ENCODE measurements at regions not wholly inside any gene's neighbourhood (a gene's known extent, or its start where the extent isn't known, plus 50 kb on each side); places are given as distances from the start of the nearest gene placed in this dataset.

DNA sequence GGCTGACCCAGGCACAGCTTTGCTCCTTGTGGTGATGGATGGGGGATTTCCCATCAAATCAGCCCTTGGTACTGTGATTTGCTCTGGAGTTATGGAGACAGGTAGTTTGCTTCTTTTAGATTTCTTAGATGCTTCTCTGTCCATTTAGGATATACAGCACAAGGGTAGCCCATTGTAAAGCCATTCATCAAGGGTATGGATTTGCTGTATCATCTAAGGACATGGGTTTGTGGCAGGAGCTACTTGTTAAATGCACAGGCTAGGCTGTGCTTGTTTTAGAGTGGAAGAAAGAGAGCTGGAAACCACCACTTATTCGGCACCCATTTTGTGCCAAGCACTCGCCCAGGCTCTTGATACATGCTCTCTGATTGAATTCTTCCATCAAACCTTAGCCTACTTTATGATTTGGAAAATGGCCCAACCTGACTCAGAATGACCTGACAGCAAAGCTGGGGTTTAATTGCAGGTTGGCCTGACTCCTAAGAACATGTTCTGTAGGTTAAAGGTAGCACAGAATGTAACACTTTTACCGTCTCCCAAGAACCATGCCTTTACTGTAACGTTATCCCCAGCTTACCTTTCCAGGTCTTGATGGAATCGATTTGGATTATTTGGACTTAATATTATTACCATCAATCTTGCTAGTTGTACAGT lies 168.0 kb downstream of the SNX10 start:
- no peak for FAIRE-seq

DNA sequence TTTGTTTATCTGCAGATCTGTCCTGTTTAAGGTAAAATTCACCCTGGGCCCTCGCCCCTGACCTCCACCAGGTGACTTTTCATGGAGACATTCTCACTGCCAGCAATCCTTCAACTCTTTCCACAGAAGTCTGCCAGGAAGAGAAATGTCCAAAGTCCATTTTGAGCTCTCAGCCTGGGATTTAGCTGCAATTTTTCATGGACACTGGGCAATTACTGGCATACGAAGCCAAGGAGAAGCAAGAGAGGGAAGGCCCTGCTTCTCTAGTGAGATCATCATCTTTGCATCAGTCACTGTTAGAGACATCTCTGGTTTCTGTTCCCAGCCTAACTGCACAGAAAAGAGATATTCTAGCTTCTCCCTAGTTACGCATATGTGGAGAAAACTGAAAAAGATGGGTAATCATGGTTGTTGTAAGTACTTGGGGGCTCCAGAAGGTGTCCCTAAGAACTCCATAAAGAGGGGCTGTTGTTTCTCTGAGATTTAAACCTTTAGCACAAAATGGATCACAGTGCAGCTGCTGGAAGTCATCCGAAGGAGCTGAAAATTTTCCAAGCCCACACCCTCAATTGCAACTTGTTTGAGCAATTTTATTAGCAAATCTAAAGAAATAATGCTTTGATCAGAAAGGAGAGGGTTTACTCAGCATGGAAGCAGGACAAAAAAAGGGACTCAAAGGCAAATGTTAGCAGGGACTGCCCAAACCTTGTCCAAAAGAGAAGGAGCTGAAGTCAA lies 168.9 kb downstream of the SNX10 start:
- no peak for FAIRE-seq

DNA sequence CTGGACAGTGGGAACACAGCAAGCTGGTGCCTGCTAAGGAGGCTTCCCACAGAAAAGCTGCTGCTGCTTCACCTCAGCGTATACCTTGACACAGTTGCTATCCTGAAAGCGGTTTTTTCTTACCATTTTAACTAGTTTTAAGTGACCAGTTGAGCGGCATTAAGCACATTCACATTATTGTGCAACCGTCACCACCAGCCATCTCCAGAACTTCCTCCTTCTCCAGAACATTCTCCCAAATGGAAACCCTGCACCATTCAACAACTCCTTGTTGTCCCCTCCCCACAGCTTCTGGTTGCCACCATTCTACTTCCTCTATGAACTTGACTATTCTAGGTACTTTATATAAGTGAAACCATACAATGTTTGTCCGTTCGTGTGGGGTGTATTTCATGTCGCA lies 169.9 kb downstream of the SNX10 start:
- no peak for FAIRE-seq

DNA sequence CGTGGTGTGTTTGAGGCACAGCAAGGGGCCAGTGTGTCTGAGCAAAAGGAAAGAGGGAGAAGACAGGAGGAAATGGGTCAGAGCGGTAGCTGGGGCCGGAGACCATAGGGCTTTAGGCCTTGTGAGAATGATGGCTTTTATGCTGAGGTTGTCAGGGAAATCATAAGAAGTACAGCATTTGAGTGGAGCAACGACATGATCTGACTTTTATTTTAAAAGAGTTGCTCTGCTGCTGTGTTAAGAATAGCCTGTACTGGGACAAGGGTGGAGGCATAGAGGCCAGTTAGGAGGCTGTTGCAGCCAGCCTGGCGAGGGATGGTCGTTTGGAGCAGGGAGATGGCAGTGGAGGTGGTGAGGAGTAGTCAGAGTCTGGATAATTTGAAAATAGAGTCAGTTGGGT lies 174.3 kb downstream of the SNX10 start:
- FAIRE-seq: no peak

DNA sequence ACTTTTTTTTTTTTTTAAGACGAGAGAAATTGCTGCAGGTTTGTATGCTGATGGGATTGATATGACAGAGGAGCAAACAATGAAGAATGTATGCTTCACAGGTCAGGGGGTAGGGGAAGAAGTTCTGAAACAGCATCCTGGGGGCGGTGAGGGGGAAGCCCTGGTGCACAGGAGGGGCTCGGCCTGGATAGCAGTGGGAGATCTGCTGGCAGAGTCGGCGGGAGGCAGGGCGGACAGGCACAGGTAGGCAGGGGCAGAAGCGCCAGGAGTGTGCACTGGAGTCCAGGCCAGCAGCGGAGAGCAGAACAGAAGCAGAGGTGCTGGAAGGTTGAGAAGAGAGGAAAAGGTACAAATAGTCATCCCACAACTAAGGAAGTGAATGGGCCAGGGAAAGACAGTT lies 175.4 kb downstream of the SNX10 start:
- FAIRE-seq: no peak

DNA sequence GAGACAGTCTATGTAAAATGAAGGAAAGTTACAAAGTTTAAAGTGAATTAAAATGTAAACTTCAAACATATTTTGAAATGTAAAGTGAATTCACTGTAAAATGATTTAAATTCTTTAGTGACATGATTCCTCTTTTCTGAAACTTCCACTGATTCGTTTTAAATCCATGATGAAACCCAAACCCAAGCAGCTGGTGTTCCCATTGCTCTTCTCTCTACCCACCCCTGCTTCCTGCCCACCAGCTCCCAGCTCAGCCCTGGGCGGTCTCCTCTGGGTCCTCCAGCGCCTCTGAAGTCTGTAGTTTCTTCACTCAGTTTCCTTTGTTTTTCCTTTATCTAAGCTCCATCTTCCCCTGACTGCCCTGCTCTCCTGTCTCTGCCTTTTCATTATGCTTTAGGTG lies 175.9 kb downstream of the SNX10 start:
- FAIRE-seq: no peak

DNA sequence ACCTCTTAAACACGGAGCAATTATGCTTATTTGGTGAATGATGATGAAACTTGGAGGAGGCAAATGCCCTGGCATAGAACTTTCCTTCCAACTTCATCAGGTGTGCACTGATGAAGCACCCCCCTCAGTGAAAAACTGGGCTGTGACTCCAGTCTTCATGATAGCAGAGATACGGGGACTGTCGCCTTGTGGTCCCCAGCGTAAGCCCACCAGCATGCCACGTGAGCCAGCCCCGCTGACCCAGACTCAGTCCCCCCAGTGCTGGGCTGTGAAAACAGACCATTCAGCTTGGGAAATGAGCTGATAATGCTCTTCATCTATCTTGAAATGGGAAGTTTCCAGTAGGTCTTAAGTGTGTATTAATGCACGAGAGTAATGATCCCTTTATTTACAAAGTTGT lies 177.0 kb downstream of the SNX10 start:
- no peak for FAIRE-seq

DNA sequence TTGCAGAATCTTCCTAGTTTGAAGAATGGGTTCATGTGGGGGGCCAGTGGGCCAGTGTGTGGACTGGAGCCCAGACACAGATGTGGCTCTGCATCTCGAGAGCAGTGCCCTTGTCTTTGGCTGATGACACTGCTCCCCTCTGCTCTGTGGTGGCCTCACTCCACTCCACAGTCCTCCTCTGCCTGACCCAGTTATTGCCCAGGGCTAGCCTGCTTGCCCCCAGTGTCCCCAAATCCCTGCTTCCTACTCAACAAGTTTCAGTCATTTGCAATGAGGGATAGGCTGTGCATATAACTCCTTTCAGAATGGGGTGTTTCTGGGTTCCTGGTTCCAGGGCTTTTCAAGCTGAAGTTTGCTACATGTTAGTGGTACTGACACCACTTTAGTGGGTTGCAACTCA lies 177.5 kb downstream of the SNX10 start:
- no peak for FAIRE-seq

DNA sequence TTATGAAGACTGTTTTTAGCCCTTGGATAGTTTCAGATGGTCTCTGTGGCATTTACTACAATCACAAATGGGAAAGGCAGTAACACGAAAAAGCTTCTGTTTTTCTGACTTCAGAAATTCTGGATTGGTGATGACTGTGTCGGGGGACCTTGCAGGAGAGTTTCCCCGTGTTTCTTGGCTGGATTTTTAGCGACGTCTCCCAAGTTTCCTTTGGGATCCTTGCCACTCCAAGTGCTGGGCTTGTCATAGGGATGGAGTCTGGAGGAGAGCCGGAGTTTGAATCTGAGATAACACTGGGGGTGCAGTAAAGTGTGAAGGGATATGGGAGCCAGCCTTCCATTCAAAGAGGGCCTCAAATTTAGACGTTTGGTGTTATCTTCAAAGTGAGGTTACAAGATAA lies 179.0 kb downstream of the SNX10 start:
- FAIRE-seq: no peak

DNA sequence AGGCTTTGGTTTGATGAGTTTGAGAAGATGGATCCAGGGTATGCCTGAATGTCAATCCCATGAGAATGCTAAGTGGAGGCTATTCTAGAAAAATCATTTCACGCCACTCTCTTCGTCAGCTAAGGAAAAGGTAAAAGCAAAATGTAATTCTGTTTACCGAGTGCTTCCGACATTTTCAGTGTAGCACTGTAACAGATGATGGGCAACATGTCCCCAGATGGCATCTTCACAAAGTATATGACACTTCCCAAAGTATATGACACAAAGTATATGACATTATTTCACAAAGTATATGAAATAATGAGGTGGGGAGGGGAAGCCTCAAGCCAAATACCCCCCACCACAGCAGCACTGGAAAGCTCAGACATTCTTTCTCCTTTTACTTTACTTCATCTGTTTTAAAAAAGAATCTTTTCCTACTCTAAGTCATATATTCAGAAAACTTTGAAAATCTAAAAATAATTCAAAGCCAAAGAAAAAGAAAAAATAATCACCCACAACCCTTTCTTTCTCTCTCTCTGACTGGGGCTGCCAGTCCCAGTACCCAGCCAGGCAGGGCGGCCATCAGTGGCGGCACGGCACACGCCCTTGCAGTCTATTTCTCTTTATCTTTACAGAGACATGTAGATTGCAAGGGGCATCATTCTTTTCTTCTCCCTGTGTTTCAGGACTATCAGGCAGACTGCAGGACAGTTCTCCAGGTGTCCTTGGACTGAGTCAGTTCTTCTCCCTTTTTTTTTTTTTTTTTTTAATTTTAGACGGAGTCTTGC lies 179.8 kb downstream of the SNX10 start:
- FAIRE-seq: no peak

DNA sequence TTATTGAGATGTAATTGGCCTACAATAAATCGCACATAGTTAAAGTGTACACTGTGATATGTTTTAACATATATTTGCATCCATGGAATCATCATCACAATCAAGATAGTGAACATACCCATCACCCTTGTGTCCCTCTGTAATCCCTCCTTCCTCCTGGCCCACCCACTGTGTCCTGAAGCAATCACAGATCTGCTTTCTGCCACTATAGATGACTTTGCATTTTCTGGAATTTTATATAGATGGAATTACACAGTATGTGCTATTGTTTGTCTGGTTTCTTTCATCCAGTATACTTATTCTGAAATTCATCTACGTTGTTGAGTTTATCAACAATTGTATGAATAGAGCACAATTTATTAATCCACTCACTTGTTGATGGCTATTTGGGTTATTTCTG lies 181.3 kb downstream of the SNX10 start:
- no peak for FAIRE-seq

DNA sequence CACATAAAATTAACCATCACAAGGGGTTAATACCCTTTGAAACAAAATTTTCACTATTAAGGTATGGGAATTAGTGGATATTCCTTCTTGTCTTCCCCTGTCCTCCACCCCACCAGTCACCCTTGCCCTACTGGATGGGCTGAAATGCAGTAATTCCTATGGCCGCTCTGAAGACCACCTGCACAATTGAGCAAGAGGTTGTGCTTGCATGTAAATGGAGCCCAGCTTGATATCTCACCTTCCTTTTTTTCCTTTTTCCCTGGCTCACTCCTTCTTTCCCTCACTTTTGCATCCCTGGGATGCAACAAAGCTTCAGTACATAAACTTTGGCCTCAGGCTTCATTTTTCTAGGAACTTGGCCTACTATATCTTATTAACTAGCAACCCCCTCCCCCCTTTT lies 184.6 kb downstream of the SNX10 start:
- FAIRE-seq: no peak

DNA sequence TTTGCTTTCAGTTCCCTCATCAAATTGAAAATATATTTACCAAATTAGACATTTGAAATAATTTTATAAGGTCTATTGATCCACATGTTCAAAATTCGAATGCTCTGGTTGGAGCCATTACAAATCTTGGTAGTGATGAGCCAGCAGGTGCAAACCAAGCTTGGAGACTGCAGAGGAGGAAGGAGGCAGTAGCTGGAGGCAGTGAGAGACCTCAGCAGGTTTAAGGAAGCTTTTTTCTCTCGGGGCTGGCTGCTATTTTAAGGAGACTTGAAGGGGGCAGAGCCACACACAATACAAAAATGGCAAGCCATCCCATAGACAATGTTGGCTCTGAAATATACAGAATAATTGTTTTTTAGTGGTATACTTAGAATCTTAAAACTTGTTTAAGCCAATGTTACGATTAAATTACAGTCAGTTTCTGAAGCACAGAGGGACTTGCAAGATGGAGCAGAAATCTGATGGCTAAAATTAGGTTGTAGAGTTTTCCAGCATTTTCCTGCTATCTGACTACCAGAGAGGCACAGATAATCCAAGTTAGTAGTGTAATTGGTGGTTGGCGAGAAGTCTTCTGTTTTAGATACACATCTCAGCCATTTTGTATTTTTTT lies 185.8 kb downstream of the SNX10 start:
- FAIRE-seq: no peak

DNA sequence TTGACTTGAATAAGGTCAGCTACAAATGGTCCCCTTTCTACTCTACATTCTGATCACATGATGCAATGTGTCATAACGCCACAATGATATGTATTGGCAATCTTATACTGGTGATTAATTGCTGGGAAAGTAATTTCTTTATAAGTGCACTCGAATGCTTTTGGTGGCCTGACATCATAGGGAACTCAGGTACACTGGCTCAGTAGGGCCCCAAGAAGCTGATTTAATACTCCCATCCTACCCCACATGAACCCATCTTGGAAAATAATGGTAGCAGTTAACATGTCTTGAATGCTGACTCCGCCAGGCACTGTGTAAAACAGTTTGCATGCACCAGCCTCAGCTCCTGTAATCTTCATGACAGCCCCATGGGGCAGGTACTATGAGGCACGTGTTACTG lies 186.9 kb downstream of the SNX10 start:
- no peak for FAIRE-seq

DNA sequence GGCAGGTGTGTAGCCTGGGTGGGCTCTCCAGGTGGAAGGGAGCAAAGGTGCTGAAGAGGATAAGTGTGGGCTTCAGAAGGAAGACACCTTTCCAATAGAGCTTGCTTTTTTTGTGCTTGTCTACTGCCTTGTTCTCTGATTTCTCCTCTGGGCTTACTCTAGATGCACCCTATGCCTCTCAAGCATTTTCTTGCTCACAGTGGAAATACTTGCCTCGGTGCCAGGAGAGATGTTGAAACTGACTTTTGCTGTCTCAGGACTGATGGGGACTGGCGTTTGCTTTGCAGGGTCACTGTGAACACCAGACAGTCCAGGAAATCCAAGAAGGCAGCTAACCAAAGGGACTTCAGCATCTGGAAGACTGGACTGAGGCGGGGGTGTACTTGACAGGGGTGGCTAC lies 187.9 kb downstream of the SNX10 start:
- no peak for FAIRE-seq

DNA sequence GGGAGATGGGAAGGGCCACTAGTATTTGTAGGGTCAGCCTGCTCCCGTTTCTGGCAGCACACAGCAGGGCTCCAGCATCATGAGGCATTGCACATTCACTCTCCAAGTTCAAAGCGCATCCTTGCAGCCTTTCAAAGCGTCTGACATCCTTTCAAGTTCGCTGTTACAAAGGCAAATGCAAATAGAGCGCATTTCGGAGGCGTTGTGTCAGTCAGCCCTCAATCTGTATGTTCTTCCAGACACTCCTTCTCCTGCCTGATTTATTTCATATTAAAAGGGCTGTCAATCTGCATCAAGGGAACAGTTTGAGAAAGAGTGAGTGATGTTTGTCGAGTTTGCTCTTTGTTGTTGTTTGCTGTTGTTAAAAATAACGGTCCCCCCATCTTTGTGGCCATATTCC lies 188.5 kb downstream of the SNX10 start:
- no peak for FAIRE-seq

DNA sequence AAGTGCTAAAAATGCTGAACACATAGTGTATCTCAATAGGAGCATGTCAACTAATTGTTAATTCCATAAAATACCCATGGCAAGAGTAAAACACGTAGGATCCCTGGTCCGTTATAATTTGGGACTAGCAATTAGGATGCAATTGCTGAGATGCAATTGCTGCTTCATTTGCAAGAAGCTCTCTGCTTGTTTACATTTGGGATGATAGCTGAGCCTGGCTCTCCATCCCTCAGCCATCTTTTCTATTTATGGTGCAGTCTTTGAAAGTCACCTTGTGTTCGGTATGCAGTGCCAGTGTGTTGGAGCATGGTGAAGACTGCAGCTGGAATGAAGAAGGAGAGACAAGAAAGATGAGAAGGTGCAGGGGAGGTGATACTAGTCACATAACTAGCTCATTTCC lies 191.3 kb downstream of the SNX10 start:
- no peak for FAIRE-seq

DNA sequence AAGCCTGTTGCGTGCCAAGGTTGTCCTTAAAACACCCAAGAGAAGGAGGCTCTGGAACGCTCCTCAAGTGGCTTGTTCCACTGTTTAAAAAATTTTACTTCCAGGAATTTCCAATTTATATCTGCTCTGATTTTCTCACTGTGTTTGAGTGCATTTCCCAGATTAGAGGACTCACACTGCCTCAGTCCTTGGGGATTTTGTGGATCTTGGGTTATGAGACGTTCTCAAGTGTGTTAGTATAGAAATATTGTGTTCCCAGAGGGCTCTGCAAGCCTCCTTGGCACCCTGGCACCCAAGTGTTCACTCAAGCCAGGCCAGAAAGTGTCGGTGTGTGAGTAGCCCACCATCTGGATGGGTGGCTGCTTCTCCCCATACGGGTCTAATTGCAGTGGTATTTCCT lies 192.2 kb downstream of the SNX10 start:
- no peak for FAIRE-seq

DNA sequence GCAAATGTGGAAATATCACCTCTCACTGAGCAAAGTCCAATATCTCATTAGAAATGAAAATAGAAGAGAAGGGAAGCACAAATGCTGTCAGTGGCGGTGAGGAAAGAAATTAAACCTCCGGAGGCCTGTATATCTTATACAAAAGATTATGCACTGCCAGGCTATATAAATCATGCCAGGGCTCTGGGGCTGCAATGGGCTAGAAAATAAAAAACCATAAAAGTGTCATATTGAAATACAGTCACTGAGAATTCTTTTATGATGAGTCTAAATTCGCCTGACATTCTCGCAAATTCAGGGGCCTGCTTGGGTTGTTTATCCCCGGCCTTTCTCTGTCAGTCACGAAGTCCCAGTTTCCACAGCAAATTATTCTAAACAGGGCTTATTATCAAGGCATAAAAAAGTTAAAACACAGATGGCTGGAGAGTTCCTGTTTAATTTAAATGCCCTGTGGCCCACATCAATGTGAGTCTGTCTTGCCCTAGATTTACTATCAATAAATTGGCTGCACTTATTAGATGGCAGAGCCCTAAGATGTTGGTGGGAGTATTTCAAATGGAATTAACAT lies 193.8 kb downstream of the SNX10 start:
- FAIRE-seq: no peak

DNA sequence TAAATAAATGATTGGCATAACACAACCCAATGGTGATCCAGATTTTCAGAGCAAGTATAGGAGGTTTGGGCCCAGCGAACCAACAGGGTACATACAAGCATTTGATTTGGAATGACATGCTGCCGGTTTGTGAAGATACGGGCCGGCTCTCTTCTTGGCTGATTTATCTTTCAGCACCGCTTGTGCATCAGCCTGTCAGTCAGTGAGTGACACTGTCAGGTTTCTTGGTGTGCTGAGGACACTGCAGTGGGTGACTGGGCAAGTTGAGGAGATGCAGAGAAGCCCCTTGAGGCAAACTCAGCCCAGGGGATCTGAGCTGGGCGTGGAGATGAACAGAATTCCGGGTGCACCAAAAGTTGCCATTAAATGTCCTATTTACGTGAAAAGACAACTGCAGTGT lies 194.5 kb downstream of the SNX10 start:
- no peak for FAIRE-seq

DNA sequence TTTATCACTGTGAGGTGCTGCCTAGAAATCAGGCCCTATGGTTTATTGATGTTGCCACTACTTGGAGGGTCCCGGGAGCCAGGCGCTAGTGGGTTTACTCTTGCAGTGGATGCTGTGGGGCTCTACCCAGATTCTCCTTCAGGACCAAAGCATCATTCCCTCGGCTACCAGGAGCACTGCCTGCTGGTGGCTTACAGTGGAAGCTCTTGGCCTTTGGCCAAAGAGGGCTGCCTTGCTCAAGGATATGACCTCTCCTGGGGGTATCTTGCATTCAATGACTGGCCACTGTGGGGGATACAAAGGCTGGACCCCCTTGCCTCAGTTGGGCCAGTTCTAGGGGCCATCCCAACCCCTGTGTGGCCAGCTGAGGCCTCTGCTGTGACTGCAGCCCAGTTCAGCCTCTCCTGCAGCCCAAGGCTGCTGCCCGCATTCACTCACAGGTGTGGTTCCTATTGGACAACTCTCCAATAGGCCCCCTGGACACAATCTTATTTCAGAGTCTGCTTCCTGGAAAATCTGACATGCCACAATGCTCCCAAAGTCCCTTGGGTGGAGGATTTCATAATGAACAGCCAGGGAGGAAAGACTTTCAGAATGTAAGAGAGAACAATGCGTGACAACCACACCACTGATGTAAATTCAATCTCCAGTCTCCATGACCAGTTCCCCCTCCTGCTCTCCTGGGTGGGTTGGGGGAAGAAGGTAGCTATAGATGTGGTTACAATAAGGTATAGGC lies 196.3 kb downstream of the SNX10 start:
- no peak for FAIRE-seq

DNA sequence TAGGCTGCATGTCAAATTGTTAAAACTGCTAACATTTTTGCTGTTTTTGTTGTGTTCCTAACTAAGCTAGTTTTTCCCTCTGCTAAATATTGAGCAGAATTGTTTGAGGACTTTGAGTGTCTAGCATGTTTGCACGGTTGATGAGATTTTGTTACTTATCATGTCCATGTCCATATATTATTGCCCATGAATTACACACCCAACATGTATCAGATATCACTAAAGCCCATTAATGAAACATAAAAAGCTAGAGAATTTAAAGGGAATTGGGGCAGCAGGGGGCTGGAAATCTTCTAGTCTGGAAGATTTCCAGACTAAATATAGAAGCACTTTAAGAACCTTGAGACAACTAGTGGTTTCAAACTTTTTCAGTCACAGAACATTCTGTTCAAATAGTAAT lies 197.7 kb downstream of the SNX10 start:
- FAIRE-seq: no peak

Measured in TTC549 (cell line).